HCT116 (cell line): ENCODE measurements at regions not wholly inside any gene's neighbourhood (a gene's known extent, or its start where the extent isn't known, plus 50 kb on each side); places are given as distances from the start of the nearest gene placed in this dataset.

Experiments
- ATAC-seq: fragments of 200-7000 bp; cut with Tn5 transposase; 2 replicates; pipeline ENCODE4 v1.9.1; 2020; ENCODE audit warnings: mild to moderate bottlenecking, moderate library complexity
- BruUV-seq: library from RNA; stranded (reverse); fragments of 400-500 nt; replicated peaks from 2 replicates; lab custom pipeline; 2021; lab: Mats Ljungman, UMichigan
- CTCF ChIA-PET: fragments of 300-600 bp; sonication (Branson Sonifier 250); formaldehyde crosslinking; loops from one replicate; lab custom pipeline; 2021; ENCODE audit warnings: antibody characterized with exemption; lab: Charles Lee
- POLR2A ChIA-PET: fragments of 300-600, 350-600 bp; sonication (Branson Sonifier 250); formaldehyde crosslinking; loops from one replicate; lab custom pipeline; 2021; ENCODE audit warnings: antibody characterized with exemption; lab: Charles Lee
- RAD21 ChIA-PET, 2 experiments: fragments of 300-600 bp; sonication (Branson Sonifier 250); formaldehyde crosslinking; loops; one replicate each; lab custom pipeline; 2023; ENCODE audit warnings: low total read pairs in 2 of 2; ENCODE audit not compliant: uncharacterized antibody in 2 of 2, unreplicated experiment in 2 of 2, low non-redundant PET in 1 of 2; lab: Charles Lee
- DNase-seq: peaks from one replicate; pipeline ENCODE4 v3.0.0-alpha.2; 2010; ENCODE audit warnings: low read depth, low spot score
- H2AFZ ChIP-seq: fragments of 200-600 bp; shearing (Covaris generic), sonication (generic); 2 replicates; pipeline ENCODE4 v1.6.1; 2017; ENCODE audit warnings: low read depth, mixed run types, mixed read lengths, antibody characterized with exemption, low read length; ENCODE audit not compliant: poor library complexity, severe bottlenecking
- H3K27ac ChIP-seq: 2 replicates; pipeline ENCODE4 v1.5.1; 2012; ENCODE audit warnings: low read depth, low read length
- H3K27me3 ChIP-seq: fragments of 200-600 bp; sonication (generic); 2 replicates; pipeline ENCODE4 v1.6.1; 2016; ENCODE audit warnings: mixed run types, low read length, mixed read lengths; ENCODE audit not compliant: insufficient read depth
- H3K36me3 ChIP-seq, 2 experiments: fragments of 200-500 bp in 1 of 2; fragments of 200-600 bp in 1 of 2; sonication (Bioruptor generic) in 1 of 2; sonication (generic) in 1 of 2; 2 replicates each; pipeline versions ENCODE4 v1.5.1 to v1.6.1; 2014 to 2016; ENCODE audit warnings: low read length in 2 of 2, inconsistent platforms in 1 of 2, mixed read lengths in 1 of 2, mixed run types in 1 of 2; ENCODE audit not compliant: insufficient read depth in 2 of 2, control insufficient read depth in 1 of 2
- H3K4me1 ChIP-seq, 2 experiments: fragments of 200-600 bp in 1 of 2; sonication (generic) in 1 of 2; 2 replicates each; pipeline versions ENCODE4 v1.5.1 to v1.6.1; 2012 to 2017; ENCODE audit warnings: low read length in 2 of 2, inconsistent platforms in 1 of 2, mild to moderate bottlenecking in 1 of 2, mixed read lengths in 1 of 2, mixed run types in 1 of 2, moderate library complexity in 1 of 2; ENCODE audit not compliant: insufficient read depth in 2 of 2, control insufficient read depth in 1 of 2
- H3K4me2 ChIP-seq: fragments of 200-600 bp; sonication (generic); 2 replicates; pipeline ENCODE4 v1.6.1; 2017; ENCODE audit warnings: mixed run types, low read length, mixed read lengths
- H3K4me3 ChIP-seq, 2 experiments: fragments of 200-600 bp in 1 of 2; sonication (generic) in 1 of 2; replicated peaks in 1 of 2; 2 replicates each; pipeline ENCODE4 v1.5.1; 2011 to 2016; ENCODE audit warnings: low read length in 2 of 2, control low read depth in 1 of 2, low read depth in 1 of 2, mild to moderate bottlenecking in 1 of 2, mixed read lengths in 1 of 2, mixed run types in 1 of 2
- H3K79me2 ChIP-seq: fragments of 200-600 bp; sonication (generic); 2 replicates; pipeline ENCODE4 v1.6.1; 2017; ENCODE audit warnings: mild to moderate bottlenecking, mixed run types, low read length, moderate library complexity, mixed read lengths; ENCODE audit not compliant: insufficient read depth
- H3K9ac ChIP-seq: fragments of 200-600 bp; sonication (generic); 2 replicates; pipeline ENCODE4 v1.6.1; 2016; ENCODE audit warnings: low read length, mixed read lengths
- H3K9me2 ChIP-seq: fragments of 200-600 bp; sonication (generic), shearing (Covaris generic); 2 replicates; pipeline ENCODE4 v1.6.1; 2017; ENCODE audit warnings: mixed run types, mild to moderate bottlenecking, moderate library complexity; ENCODE audit not compliant: insufficient read depth
- H3K9me3 ChIP-seq, 2 experiments: fragments of 200-500 bp in 1 of 2; fragments of 200-600 bp in 1 of 2; sonication (Bioruptor generic) in 1 of 2; sonication (generic) in 1 of 2; 2 replicates each; pipeline ENCODE4 v1.6.1; 2014 to 2017; ENCODE audit warnings: low read length in 2 of 2, mixed read lengths in 2 of 2, inconsistent platforms in 1 of 2, low read depth in 1 of 2, mild to moderate bottlenecking in 1 of 2, mixed run types in 1 of 2, moderate library complexity in 1 of 2; ENCODE audit not compliant: control insufficient read depth in 1 of 2, insufficient read depth in 1 of 2
- H4K20me1 ChIP-seq: fragments of 200-600 bp; sonication (generic), shearing (Covaris generic); 2 replicates; pipeline ENCODE4 v1.6.1; 2017; ENCODE audit warnings: mixed run types, mild to moderate bottlenecking, moderate library complexity; ENCODE audit not compliant: insufficient read depth
- CBX3 ChIP-seq: IDR thresholded peaks from 2 replicates; pipeline ENCODE4 v1.6.1; 2012; ENCODE audit warnings: low read depth
- EGR1 ChIP-seq: IDR thresholded peaks from 2 replicates; pipeline ENCODE4 v1.6.1; 2012; ENCODE audit warnings: low read depth
- EZH2 ChIP-seq: fragments of 200-600 bp; sonication (generic); IDR thresholded peaks from 2 replicates; pipeline ENCODE4 v1.6.1; 2017; ENCODE audit warnings: antibody characterized with exemption, mixed run types
- EZH2phosphoT487 ChIP-seq: fragments of 200-600 bp; IDR thresholded peaks from 2 replicates; pipeline ENCODE4 v1.6.1; 2018; ENCODE audit warnings: antibody characterized with exemption, borderline replicate concordance
- FOSL1 ChIP-seq: IDR thresholded peaks from 2 replicates; pipeline ENCODE4 v1.6.1; 2012; ENCODE audit warnings: low read depth
- POLR2A ChIP-seq: IDR thresholded peaks from 2 replicates; pipeline ENCODE4 v1.7.0; 2011; ENCODE audit warnings: borderline replicate concordance; ENCODE audit not compliant: insufficient read depth, insufficient read length; ENCODE audit errors: extremely low read depth
- POLR2AphosphoS5 ChIP-seq: IDR thresholded peaks from 2 replicates; pipeline ENCODE4 v1.6.1; 2011; ENCODE audit warnings: mild to moderate bottlenecking, low read depth, low read length, moderate library complexity
- SIN3A ChIP-seq: IDR thresholded peaks from 2 replicates; pipeline ENCODE4 v1.6.1; 2012; ENCODE audit warnings: low read depth
- SP1 ChIP-seq: IDR thresholded peaks from 2 replicates; pipeline ENCODE4 v1.6.1; 2012; ENCODE audit warnings: low read depth
- SRF ChIP-seq: IDR thresholded peaks from 2 replicates; pipeline ENCODE4 v1.6.1; 2012; ENCODE audit warnings: low read depth
- ZFX ChIP-seq: fragments of 450-650 bp; IDR thresholded peaks from 2 replicates; pipeline ENCODE4 v1.6.1; 2017
- ZNF274 ChIP-seq: fragments of 200-500 bp; sonication (Bioruptor generic); IDR thresholded peaks from 2 replicates; pipeline ENCODE4 v1.6.1; 2014; ENCODE audit warnings: mild to moderate bottlenecking, low read depth, low read length, inconsistent platforms
- intact Hi-C: fragments of 100-400 bp; cut with micrococcal nuclease; formaldehyde crosslinking; loops from 2 replicates; pipeline ENCODE4 v1.10.0; 2022
- TF ChIP-seq, protein P1 (sequence below), 3 experiments: fragments of 200-600 bp in 1 of 3; sonication (generic) in 1 of 3; IDR thresholded peaks in 2 of 3; conservative IDR thresholded peaks in 1 of 3; 2 replicates each; pipeline ENCODE4 v1.5.1; 2012 to 2017; ENCODE audit warnings: low read depth in 2 of 3, low read length in 2 of 3, antibody characterized with exemption in 1 of 3, borderline replicate concordance in 1 of 3, control low read depth in 1 of 3, mild to moderate bottlenecking in 1 of 3, mixed read lengths in 1 of 3, mixed run types in 1 of 3, moderate library complexity in 1 of 3; ENCODE audit not compliant: insufficient read depth in 1 of 3
- TF ChIP-seq, protein P2 (sequence below): IDR thresholded peaks from 2 replicates; pipeline ENCODE4 v1.6.1; 2011; ENCODE audit warnings: mild to moderate bottlenecking, low read length, moderate library complexity; ENCODE audit not compliant: insufficient replicate concordance; ENCODE audit errors: extremely low read depth
- TF ChIP-seq, protein P3 (sequence below): IDR thresholded peaks from 2 replicates; pipeline ENCODE4 v1.6.1; 2012

DNA sequence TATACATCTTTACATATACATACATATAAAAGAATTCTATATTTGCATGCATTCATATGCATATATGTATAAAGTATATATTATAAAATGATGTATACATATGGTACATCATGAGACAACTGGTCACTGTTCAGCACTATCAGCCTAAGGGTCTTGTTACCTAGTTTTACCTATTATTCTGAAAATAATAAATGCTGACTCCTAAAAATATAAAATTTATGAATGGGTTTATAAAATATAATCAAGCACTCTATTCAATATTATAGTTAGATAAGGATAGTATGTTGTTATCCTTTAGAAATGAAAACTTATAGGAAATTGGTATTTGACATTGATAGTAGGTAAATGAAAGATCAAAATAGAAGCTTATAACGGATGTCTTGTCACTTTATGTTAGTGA, 324.2 kb downstream of the GBA3 start:
- CTCF ChIA-PET = no interaction called here
- DNase-seq = no peak

DNA sequence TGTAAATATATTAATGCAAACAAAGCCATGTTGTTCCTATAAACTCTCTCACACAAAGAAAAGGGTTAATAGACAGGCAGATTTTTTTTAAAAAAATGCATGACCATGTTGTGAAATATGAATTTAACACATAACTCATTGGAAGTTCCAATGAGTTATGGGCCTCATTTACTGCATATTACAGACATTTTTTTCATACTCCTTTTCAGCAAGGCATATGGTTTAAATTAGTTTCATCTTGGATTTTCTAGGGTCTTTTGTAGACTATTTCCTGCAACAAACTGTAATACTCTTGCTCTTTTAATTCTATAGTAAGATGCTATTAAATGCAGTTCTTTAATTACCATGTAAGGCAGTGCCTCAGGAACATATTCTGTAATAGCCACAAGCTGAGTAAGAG, 323.1 kb downstream of the GBA3 start:
- ChIA-PET CTCF (no interaction called here), POLR2A (no interaction called here), RAD21 (no interaction called here)
- no TSS peak for BruUV-seq
- Histone ChIP-seq H3K79me2 (no peaks in the 10 kb centered on the region), H3K9me3 (peaks cover 0 to 26% of the 10 kb centered on the region in 2 experiments; a peak in 3 of 4 replicates), H3K36me3 (no peaks in the 10 kb centered on the region), H3K9me2 (no peaks in the 10 kb centered on the region), H2AFZ (no peak overlapping the region), H3K27me3 (no peaks in the 10 kb centered on the region), H3K27ac (no peak overlapping the region), H3K4me2 (no peak overlapping the region), H4K20me1 (no peaks in the 10 kb centered on the region), H3K9ac (no peak overlapping the region), H3K4me1 (no peaks in the 10 kb centered on the region), H3K4me3 (no peak overlapping the region)
- intact Hi-C loops = no loop called here
- no peak for ATAC-seq
- no peak for TF ChIP-seq SIN3A
- TF ChIP-seq POLR2A = no peak
- TF ChIP-seq FOSL1 = no peak
- TF ChIP-seq ZFX = no peak
- TF ChIP-seq SP1 = no peak
- TF ChIP-seq ZNF274 = no peak
- no peak for TF ChIP-seq SRF
- no peak for TF ChIP-seq CBX3
- no peak for TF ChIP-seq POLR2AphosphoS5
- TF ChIP-seq, protein P1, sequence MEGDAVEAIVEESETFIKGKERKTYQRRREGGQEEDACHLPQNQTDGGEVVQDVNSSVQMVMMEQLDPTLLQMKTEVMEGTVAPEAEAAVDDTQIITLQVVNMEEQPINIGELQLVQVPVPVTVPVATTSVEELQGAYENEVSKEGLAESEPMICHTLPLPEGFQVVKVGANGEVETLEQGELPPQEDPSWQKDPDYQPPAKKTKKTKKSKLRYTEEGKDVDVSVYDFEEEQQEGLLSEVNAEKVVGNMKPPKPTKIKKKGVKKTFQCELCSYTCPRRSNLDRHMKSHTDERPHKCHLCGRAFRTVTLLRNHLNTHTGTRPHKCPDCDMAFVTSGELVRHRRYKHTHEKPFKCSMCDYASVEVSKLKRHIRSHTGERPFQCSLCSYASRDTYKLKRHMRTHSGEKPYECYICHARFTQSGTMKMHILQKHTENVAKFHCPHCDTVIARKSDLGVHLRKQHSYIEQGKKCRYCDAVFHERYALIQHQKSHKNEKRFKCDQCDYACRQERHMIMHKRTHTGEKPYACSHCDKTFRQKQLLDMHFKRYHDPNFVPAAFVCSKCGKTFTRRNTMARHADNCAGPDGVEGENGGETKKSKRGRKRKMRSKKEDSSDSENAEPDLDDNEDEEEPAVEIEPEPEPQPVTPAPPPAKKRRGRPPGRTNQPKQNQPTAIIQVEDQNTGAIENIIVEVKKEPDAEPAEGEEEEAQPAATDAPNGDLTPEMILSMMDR (IDR thresholded peaks at IDR 0.05 in 2 of 3, conservative IDR thresholded peaks at IDR 0.05 in 1 of 3; ENCODE audit: borderline replicate concordance in 1 of 3, insufficient read depth in 1 of 3, low read depth in 2 of 3, low read length in 2 of 3) = no peak
- DNase-seq = no peak

More for the DNA sequence above, 324.2 kb downstream of the GBA3 start:
- ChIA-PET RAD21 (no interaction called here), POLR2A (no interaction called here)
- H2AFZ ChIP-seq = no peak overlapping the region
- no peak for ATAC-seq
- no peak overlapping the region for H3K9ac ChIP-seq
- H3K27me3 ChIP-seq = no peaks in the 10 kb centered on the region
- H3K9me2 ChIP-seq = no peaks in the 10 kb centered on the region
- H3K27ac ChIP-seq = no peak overlapping the region
- H3K36me3 ChIP-seq = no peaks in the 10 kb centered on the region
- peaks cover 0 to 26% of the 10 kb centered on the region in 2 experiments; a peak in 3 of 4 replicates for H3K9me3 ChIP-seq
- H4K20me1 ChIP-seq = no peaks in the 10 kb centered on the region
- TF ChIP-seq FOSL1 = no peak
- TF ChIP-seq, protein P2, sequence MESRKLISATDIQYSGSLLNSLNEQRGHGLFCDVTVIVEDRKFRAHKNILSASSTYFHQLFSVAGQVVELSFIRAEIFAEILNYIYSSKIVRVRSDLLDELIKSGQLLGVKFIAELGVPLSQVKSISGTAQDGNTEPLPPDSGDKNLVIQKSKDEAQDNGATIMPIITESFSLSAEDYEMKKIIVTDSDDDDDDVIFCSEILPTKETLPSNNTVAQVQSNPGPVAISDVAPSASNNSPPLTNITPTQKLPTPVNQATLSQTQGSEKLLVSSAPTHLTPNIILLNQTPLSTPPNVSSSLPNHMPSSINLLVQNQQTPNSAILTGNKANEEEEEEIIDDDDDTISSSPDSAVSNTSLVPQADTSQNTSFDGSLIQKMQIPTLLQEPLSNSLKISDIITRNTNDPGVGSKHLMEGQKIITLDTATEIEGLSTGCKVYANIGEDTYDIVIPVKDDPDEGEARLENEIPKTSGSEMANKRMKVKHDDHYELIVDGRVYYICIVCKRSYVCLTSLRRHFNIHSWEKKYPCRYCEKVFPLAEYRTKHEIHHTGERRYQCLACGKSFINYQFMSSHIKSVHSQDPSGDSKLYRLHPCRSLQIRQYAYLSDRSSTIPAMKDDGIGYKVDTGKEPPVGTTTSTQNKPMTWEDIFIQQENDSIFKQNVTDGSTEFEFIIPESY = no peak
- no peak for TF ChIP-seq EGR1
- no peak for TF ChIP-seq ZNF274
- TF ChIP-seq, protein P3, sequence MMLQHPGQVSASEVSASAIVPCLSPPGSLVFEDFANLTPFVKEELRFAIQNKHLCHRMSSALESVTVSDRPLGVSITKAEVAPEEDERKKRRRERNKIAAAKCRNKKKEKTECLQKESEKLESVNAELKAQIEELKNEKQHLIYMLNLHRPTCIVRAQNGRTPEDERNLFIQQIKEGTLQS = no peak
- no peak for TF ChIP-seq EZH2
- no peak for TF ChIP-seq SRF
- TF ChIP-seq ZFX = no peak
- TF ChIP-seq SIN3A = no peak
- no peak for TF ChIP-seq POLR2A
- no peak for TF ChIP-seq EZH2phosphoT487
- H3K4me3 ChIP-seq = no peak overlapping the region
- no peaks in the 10 kb centered on the region for H3K4me1 ChIP-seq
- no peak overlapping the region for H3K4me2 ChIP-seq
- no TSS peak for BruUV-seq
- no peaks in the 10 kb centered on the region for H3K79me2 ChIP-seq
- intact Hi-C loops = no loop called here
